ENCODE measurements at regions not wholly inside any gene's neighbourhood (a gene's known extent, or its start where the extent isn't known, plus 50 kb on each side); places are given as distances from the start of the nearest gene placed in this dataset.
"Not testable (repeated sequence)": the region's sequence is repeated elsewhere in the genome, so short reads cannot be mapped to it uniquely, and the experiment has no call there.

DNA sequence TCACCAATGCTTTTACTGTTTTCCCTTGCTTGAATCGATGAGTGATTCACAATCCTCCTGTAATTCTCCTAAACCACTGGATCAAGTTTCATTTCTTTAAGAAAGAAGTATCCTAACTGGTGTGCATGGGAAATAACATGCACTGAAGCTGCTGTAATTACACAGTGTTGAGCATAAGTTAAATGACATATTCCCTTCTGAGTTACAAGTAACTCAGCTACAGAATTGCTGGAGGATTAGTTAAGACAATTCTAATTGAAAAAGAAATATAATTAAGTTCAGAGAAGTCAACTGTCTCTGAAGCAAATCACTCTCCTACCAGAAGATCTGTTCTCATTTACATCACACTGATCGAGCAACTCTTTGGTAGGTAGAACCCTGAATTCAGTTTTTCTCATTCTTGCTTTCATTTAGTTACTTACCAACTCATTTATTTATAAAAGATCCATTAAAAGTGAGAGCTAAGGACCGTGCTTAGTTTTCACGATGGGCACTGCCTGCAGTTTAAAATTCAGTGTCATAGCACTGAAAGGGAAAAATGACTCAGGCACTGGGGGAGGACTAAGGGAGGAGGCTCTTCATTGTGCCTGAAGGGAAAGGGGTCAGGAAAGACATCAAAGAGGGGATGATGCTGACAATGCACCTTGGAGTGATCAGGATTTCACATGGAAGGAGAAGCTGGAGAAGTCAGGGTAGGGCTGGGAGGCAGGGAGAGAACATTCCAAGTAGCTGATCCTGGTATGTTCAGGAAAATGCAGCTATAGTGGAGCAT is 327.2 kb downstream of the EMP1 start:
- no peaks in the 10 kb centered on the region for H4K20me1 ChIP-seq (ENCODE audit: low read length)
- BruUV-seq (replicated peaks) = no TSS peak
- no peak overlapping the region for H3K4me2 ChIP-seq (ENCODE audit: low read length)
- no peaks in the 10 kb centered on the region for H3F3A ChIP-seq (ENCODE audit: low read length, unreplicated experiment)
- H2AFZ ChIP-seq (ENCODE audit: low read length) = no peak overlapping the region
- H3K9me2 ChIP-seq (replicated peaks; ENCODE audit: low read length) = no peaks in the 10 kb centered on the region
- no peak for ATAC-seq
- ChIA-PET POLR2A (ENCODE audit: unreplicated experiment) (no interaction called here), CTCF (no interaction called here)
- H3K4me1 ChIP-seq (ENCODE audit: insufficient read depth, low read length) = no peaks in the 10 kb centered on the region
- H3K79me2 ChIP-seq (ENCODE audit: low read length) = no peaks in the 10 kb centered on the region
- intact Hi-C loops (cut with micrococcal nuclease) = no loop called here
- H3K27ac ChIP-seq (ENCODE audit: low read length) = no peak overlapping the region
- no peaks in the 10 kb centered on the region for H3K9me3 ChIP-seq (ENCODE audit: low read length)
- peaks cover 5% of the 10 kb centered on the region for H3K27me3 ChIP-seq (ENCODE audit: low read length)
- peak; percentile 22 for DNase-seq
- no peaks in the 10 kb centered on the region for H3K36me3 ChIP-seq (ENCODE audit: low read depth, low read length)
- H3K9ac ChIP-seq (ENCODE audit: low read length) = no peak overlapping the region
- no peak overlapping the region for H3K4me3 ChIP-seq (ENCODE audit: low read length)
- TF ChIP-seq CTCF (conservative IDR thresholded peaks at IDR 0.05; ENCODE audit: low read depth, low read length) (no peak), EZH2 (IDR thresholded peaks at IDR 0.05; ENCODE audit: low read length, unreplicated experiment) (no peak), EZH2phosphoT487 (IDR thresholded peaks at IDR 0.05; ENCODE audit: borderline replicate concordance, low read length) (no peak)

GRCh38 chr12:13518034-13518433 is 321.5 kb downstream of the EMP1 start:
- H3K4me3 ChIP-seq (ENCODE audit: low read length); H3K9ac ChIP-seq (ENCODE audit: low read length); intact Hi-C loops (cut with micrococcal nuclease); H3K9me2 ChIP-seq (replicated peaks; ENCODE audit: low read length); H3K4me2 ChIP-seq (ENCODE audit: low read length); H3K27me3 ChIP-seq (ENCODE audit: low read length); DNase-seq; H3K9me3 ChIP-seq (ENCODE audit: low read length); BruUV-seq (replicated peaks); H3K36me3 ChIP-seq (ENCODE audit: low read depth, low read length); CTCF ChIA-PET; H3K4me1 ChIP-seq (ENCODE audit: insufficient read depth, low read length); H3K79me2 ChIP-seq (ENCODE audit: low read length); H3K27ac ChIP-seq (ENCODE audit: low read length); H2AFZ ChIP-seq (ENCODE audit: low read length); H4K20me1 ChIP-seq (ENCODE audit: low read length); H3F3A ChIP-seq (ENCODE audit: low read length, unreplicated experiment); POLR2A ChIA-PET (ENCODE audit: unreplicated experiment); ATAC-seq: not testable (repeated sequence)

- no TSS peak for BruUV-seq (replicated peaks)
- POLR2A ChIA-PET (ENCODE audit: unreplicated experiment) = no interaction called here
- no peak for DNase-seq
These were observed 313.2 kb downstream of the EMP1 start for GRCh38 chr12:13509740-13510139.

More at GRCh38 chr12:13509740-13510139, 313.2 kb downstream of the EMP1 start:
- Histone ChIP-seq H3K4me3 (ENCODE audit: low read length) (no peak overlapping the region), H4K20me1 (ENCODE audit: low read length) (no peaks in the 10 kb centered on the region), H3K9me2 (replicated peaks; ENCODE audit: low read length) (no peaks in the 10 kb centered on the region), H3K36me3 (ENCODE audit: low read depth, low read length) (no peaks in the 10 kb centered on the region), H3F3A (ENCODE audit: low read length, unreplicated experiment) (no peaks in the 10 kb centered on the region), H3K4me1 (ENCODE audit: insufficient read depth, low read length) (no peaks in the 10 kb centered on the region), H3K9me3 (ENCODE audit: low read length) (0 out of 2 replicates have a peak, but pooled peaks cover 6% of the 10 kb centered on the region), H3K79me2 (ENCODE audit: low read length) (no peaks in the 10 kb centered on the region), H3K9ac (ENCODE audit: low read length) (no peak overlapping the region), H3K27ac (ENCODE audit: low read length) (no peak overlapping the region), H3K4me2 (ENCODE audit: low read length) (no peak overlapping the region), H3K27me3 (ENCODE audit: low read length) (peaks cover 26% of the 10 kb centered on the region; the same call in 1 of the 2 replicates), H2AFZ (ENCODE audit: low read length) (no peak overlapping the region)
- no peak for ATAC-seq
- intact Hi-C loops (cut with micrococcal nuclease) = no loop called here
- CTCF ChIA-PET = no interaction called here
- TF ChIP-seq EZH2phosphoT487 (IDR thresholded peaks at IDR 0.05; ENCODE audit: borderline replicate concordance, low read length) (no peak), EZH2 (IDR thresholded peaks at IDR 0.05; ENCODE audit: low read length, unreplicated experiment) (no peak), CTCF (conservative IDR thresholded peaks at IDR 0.05; ENCODE audit: low read depth, low read length) (no peak)
